DOHH2 (cell line): ENCODE measurements at regions not wholly inside any gene's neighbourhood (a gene's known extent, or its start where the extent isn't known, plus 50 kb on each side); places are given as distances from the start of the nearest gene placed in this dataset.

ENCODE experiments used
- H3F3A ChIP-seq: fragments of 200-600 bp; sonication (generic), shearing (Covaris generic); 2 replicates; pipeline ENCODE4 v1.6.0; 2016; ENCODE audit warnings: antibody characterized with exemption, mild to moderate bottlenecking; ENCODE audit not compliant: control insufficient read depth, insufficient read depth
- H3K27ac ChIP-seq: fragments of 200-600 bp; sonication (generic); 2 replicates; pipeline ENCODE4 v1.5.1; 2014; ENCODE audit warnings: low read depth, mild to moderate bottlenecking, low read length, moderate library complexity
- H3K27me3 ChIP-seq: fragments of 200-600 bp; sonication (generic); 2 replicates; pipeline ENCODE4 v1.6.1; 2014; ENCODE audit warnings: mild to moderate bottlenecking, low read length, mixed read lengths; ENCODE audit not compliant: control insufficient read depth
- H3K36me3 ChIP-seq: fragments of 200-600 bp; sonication (generic); 2 replicates; pipeline ENCODE4 v1.6.1; 2014; ENCODE audit warnings: mild to moderate bottlenecking, low read length, moderate library complexity, mixed read lengths; ENCODE audit not compliant: control insufficient read depth
- H3K4me1 ChIP-seq: fragments of 200-600 bp; sonication (generic); 2 replicates; pipeline ENCODE4 v1.6.1; 2014; ENCODE audit warnings: mild to moderate bottlenecking, low read length, mixed read lengths; ENCODE audit not compliant: control insufficient read depth
- H3K4me2 ChIP-seq: fragments of 200-600 bp; sonication (generic); 2 replicates; pipeline ENCODE4 v1.6.0; 2014; ENCODE audit warnings: mild to moderate bottlenecking, low read length, moderate library complexity
- H3K4me3 ChIP-seq: fragments of 200-600 bp; sonication (generic); 2 replicates; pipeline ENCODE4 v1.5.1; 2014; ENCODE audit warnings: mild to moderate bottlenecking, low read length, mixed read lengths
- H3K79me2 ChIP-seq: fragments of 200-600 bp; sonication (generic); 2 replicates; pipeline ENCODE4 v1.6.1; 2014; ENCODE audit warnings: mild to moderate bottlenecking, low read length, mixed read lengths; ENCODE audit not compliant: control insufficient read depth
- H3K9me2 ChIP-seq: fragments of 200-600 bp; sonication (generic); replicated peaks from 2 replicates; pipeline ENCODE4 v1.6.1; 2014; ENCODE audit warnings: mild to moderate bottlenecking, low read length, mixed read lengths; ENCODE audit not compliant: control insufficient read depth
- H3K9me3 ChIP-seq: fragments of 200-600 bp; sonication (generic); 2 replicates; pipeline ENCODE4 v1.6.1; 2014; ENCODE audit warnings: antibody characterized with exemption, low read length, mixed read lengths; ENCODE audit not compliant: control insufficient read depth, insufficient read depth
- H4K20me1 ChIP-seq: fragments of 200-600 bp; sonication (generic); 2 replicates; pipeline ENCODE4 v1.6.0; 2014; ENCODE audit warnings: low read depth, mild to moderate bottlenecking, antibody characterized with exemption, low read length, moderate library complexity; ENCODE audit not compliant: control insufficient read depth, insufficient read depth
- CTCF ChIP-seq: fragments of 200-600 bp; sonication (generic); IDR thresholded peaks from one replicate; pipeline ENCODE4 v1.5.1; 2014; ENCODE audit warnings: antibody characterized with exemption, mild to moderate bottlenecking, low read depth, low read length; ENCODE audit not compliant: poor library complexity, severe bottlenecking
- EZH2phosphoT487 ChIP-seq: fragments of 200-600 bp; sonication (generic); IDR thresholded peaks from 2 replicates; pipeline ENCODE4 v1.6.1; 2017; ENCODE audit warnings: borderline replicate concordance, mild to moderate bottlenecking, antibody characterized with exemption, low read length, moderate library complexity, mixed read lengths

- Histone ChIP-seq H3K79me2 (no peaks in the 10 kb centered on the region), H3K4me2 (no peak overlapping the region), H3K9me3 (no peaks in the 10 kb centered on the region), H3F3A (no peaks in the 10 kb centered on the region), H4K20me1 (no peaks in the 10 kb centered on the region), H3K4me3 (no peak overlapping the region), H3K27ac (no peak overlapping the region), H3K9me2 (no peaks in the 10 kb centered on the region), H3K4me1 (no peaks in the 10 kb centered on the region), H3K27me3 (no peaks in the 10 kb centered on the region), H3K36me3 (no peaks in the 10 kb centered on the region)
- no peak for TF ChIP-seq CTCF
- TF ChIP-seq EZH2phosphoT487, result no peak
These were observed 653.4 kb downstream of the MMUT start for GRCh38 chr6:48809700-48810099.

GRCh38 chr6:48809245-48809644 is 653.8 kb downstream of the MMUT start:
- H4K20me1 ChIP-seq, result no peaks in the 10 kb centered on the region
- no peaks in the 10 kb centered on the region for H3K27me3 ChIP-seq
- H3K4me2 ChIP-seq, result no peak overlapping the region
- H3K79me2 ChIP-seq, result no peaks in the 10 kb centered on the region
- H3K4me3 ChIP-seq, result no peak overlapping the region
- no peaks in the 10 kb centered on the region for H3F3A ChIP-seq
- H3K9me3 ChIP-seq, result no peaks in the 10 kb centered on the region
- H3K4me1 ChIP-seq, result no peaks in the 10 kb centered on the region
- no peak overlapping the region for H3K27ac ChIP-seq
- H3K9me2 ChIP-seq, result no peaks in the 10 kb centered on the region
- H3K36me3 ChIP-seq, result no peaks in the 10 kb centered on the region
- no peak for TF ChIP-seq EZH2phosphoT487

GRCh38 chr6:48798296-48798695 is 664.8 kb downstream of the MMUT start:
- H3K27me3 ChIP-seq, result no peaks in the 10 kb centered on the region
- H3F3A ChIP-seq, result no peaks in the 10 kb centered on the region
- no peaks in the 10 kb centered on the region for H3K79me2 ChIP-seq
- H3K4me3 ChIP-seq, result no peak overlapping the region
- no peak overlapping the region for H3K27ac ChIP-seq
- H3K4me2 ChIP-seq, result no peak overlapping the region
- no peaks in the 10 kb centered on the region for H3K9me3 ChIP-seq
- TF ChIP-seq CTCF (no peak), EZH2phosphoT487 (no peak)
- no peaks in the 10 kb centered on the region for H3K36me3 ChIP-seq
- H3K4me1 ChIP-seq, result no peaks in the 10 kb centered on the region
- H3K9me2 ChIP-seq, result no peaks in the 10 kb centered on the region
- no peaks in the 10 kb centered on the region for H4K20me1 ChIP-seq

GRCh38 chr6:48782225-48782624 is 671.2 kb upstream of the PTCHD4 start:
- TF ChIP-seq CTCF, result no peak
- Histone ChIP-seq H3K4me2 (no peak overlapping the region), H3K9me2 (no peaks in the 10 kb centered on the region), H3K79me2 (no peaks in the 10 kb centered on the region), H3F3A (no peaks in the 10 kb centered on the region), H3K4me3 (no peak overlapping the region), H3K36me3 (no peaks in the 10 kb centered on the region), H4K20me1 (no peaks in the 10 kb centered on the region), H3K9me3 (no peaks in the 10 kb centered on the region), H3K4me1 (no peaks in the 10 kb centered on the region), H3K27ac (no peak overlapping the region), H3K27me3 (no peaks in the 10 kb centered on the region)
